ENCODE measurements at regions not wholly inside any gene's neighbourhood (a gene's known extent, or its start where the extent isn't known, plus 50 kb on each side); places are given as distances from the start of the nearest gene placed in this dataset.

DNA sequence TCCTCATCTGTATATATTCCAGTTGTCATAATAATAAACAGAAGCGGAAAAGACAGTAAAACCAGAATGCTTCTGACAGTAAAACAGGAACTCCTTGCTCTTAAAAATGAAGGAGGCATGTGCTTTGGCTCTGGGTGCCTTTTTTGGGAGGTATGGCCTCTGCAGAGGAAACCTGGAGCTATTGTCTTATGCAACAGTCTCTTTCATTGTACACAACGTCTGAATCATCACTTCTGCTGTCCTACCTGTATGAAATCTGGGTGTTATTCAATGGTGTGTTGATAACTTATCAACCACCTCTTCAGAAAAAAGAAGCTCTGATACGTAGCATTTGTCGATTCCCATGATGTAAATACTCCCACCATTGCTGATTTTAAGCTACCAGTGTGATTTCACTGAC lies 64.8 kb downstream of the CDCA7 start:
- H3K4me1 Mint-ChIP-seq, result peaks cover 6% of the 10 kb centered on the region
- peaks cover 8% of the 10 kb centered on the region for H3K27me3 Mint-ChIP-seq (ENCODE audit: insufficient read depth)
- no peak for DNase-seq
- Histone ChIP-seq H3K9ac (ENCODE audit: extremely low read depth, low read length, poor library complexity, severe bottlenecking) (no peak overlapping the region), H3K4me1 (ENCODE audit: control insufficient read depth, insufficient read depth, low read length) (peaks cover 4% of the 10 kb centered on the region), H3K9me3 (ENCODE audit: control insufficient read depth, low read length) (no peaks in the 10 kb centered on the region), H3K4me3 (ENCODE audit: low read length) (no peak overlapping the region), H3K36me3 (ENCODE audit: control insufficient read depth, insufficient read depth, low read length) (no peaks in the 10 kb centered on the region), H3K27me3 (ENCODE audit: control insufficient read depth, insufficient read depth, low read length, poor library complexity, severe bottlenecking) (no peaks in the 10 kb centered on the region), H3K27ac (ENCODE audit: low read depth, low read length) (no peak overlapping the region)
- no peak overlapping the region for H3K4me3 Mint-ChIP-seq
- H3K36me3 Mint-ChIP-seq (ENCODE audit: low read depth), result no peaks in the 10 kb centered on the region
- H3K27ac Mint-ChIP-seq, result no peak overlapping the region
- WGBS, 2 experiments (ENCODE audit: insufficient coverage in 1 of 2, insufficient read length in 1 of 2), result 30 to 56% methylated on average over 2 to 4 of the region's 4 CpGs
- H3K9me3 Mint-ChIP-seq, result no peaks in the 10 kb centered on the region
- TF ChIP-seq, protein P1, sequence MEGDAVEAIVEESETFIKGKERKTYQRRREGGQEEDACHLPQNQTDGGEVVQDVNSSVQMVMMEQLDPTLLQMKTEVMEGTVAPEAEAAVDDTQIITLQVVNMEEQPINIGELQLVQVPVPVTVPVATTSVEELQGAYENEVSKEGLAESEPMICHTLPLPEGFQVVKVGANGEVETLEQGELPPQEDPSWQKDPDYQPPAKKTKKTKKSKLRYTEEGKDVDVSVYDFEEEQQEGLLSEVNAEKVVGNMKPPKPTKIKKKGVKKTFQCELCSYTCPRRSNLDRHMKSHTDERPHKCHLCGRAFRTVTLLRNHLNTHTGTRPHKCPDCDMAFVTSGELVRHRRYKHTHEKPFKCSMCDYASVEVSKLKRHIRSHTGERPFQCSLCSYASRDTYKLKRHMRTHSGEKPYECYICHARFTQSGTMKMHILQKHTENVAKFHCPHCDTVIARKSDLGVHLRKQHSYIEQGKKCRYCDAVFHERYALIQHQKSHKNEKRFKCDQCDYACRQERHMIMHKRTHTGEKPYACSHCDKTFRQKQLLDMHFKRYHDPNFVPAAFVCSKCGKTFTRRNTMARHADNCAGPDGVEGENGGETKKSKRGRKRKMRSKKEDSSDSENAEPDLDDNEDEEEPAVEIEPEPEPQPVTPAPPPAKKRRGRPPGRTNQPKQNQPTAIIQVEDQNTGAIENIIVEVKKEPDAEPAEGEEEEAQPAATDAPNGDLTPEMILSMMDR (conservative IDR thresholded peaks at IDR 0.05), result no peak

DNA sequence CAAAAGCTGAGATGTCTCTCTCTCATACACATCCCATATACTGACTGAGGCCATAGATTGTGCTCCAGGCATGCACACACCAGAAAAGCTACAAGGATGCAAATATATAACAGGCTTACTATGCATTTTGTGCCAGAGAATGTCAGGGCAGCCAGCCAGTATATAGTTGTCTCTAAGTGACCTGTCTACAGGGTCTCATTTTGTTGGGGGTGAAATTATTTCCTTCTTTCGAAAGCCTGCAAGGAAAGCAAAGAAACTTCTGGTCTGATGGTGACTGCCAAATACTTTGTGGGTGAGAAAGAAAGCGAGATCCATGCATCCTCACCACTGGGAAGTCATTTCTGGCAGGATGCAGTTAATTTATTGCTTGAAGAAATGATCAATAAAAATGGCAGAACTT lies 70.2 kb downstream of the CDCA7 start:
- WGBS, 2 experiments (ENCODE audit: insufficient coverage in 1 of 2, insufficient read length in 1 of 2), result 95 to 100% methylated on average over 2 of the region's 2 CpGs
- H3K27me3 Mint-ChIP-seq (ENCODE audit: insufficient read depth), result peaks cover 10% of the 10 kb centered on the region
- Histone ChIP-seq H3K27ac (ENCODE audit: low read depth, low read length) (no peak overlapping the region), H3K4me1 (ENCODE audit: control insufficient read depth, insufficient read depth, low read length) (no peaks in the 10 kb centered on the region), H3K36me3 (ENCODE audit: control insufficient read depth, insufficient read depth, low read length) (no peaks in the 10 kb centered on the region), H3K27me3 (ENCODE audit: control insufficient read depth, insufficient read depth, low read length, poor library complexity, severe bottlenecking) (no peaks in the 10 kb centered on the region), H3K4me3 (ENCODE audit: low read length) (no peak overlapping the region), H3K9me3 (ENCODE audit: control insufficient read depth, low read length) (no peaks in the 10 kb centered on the region), H3K9ac (ENCODE audit: extremely low read depth, low read length, poor library complexity, severe bottlenecking) (no peak overlapping the region)
- DNase-seq, result no peak
- no peak overlapping the region for H3K4me3 Mint-ChIP-seq
- no peak overlapping the region for H3K27ac Mint-ChIP-seq
- TF ChIP-seq, protein P1 (conservative IDR thresholded peaks at IDR 0.05), result no peak
- H3K9me3 Mint-ChIP-seq, result no peaks in the 10 kb centered on the region
- H3K4me1 Mint-ChIP-seq, result no peaks in the 10 kb centered on the region
- H3K36me3 Mint-ChIP-seq (ENCODE audit: low read depth), result no peaks in the 10 kb centered on the region

DNA sequence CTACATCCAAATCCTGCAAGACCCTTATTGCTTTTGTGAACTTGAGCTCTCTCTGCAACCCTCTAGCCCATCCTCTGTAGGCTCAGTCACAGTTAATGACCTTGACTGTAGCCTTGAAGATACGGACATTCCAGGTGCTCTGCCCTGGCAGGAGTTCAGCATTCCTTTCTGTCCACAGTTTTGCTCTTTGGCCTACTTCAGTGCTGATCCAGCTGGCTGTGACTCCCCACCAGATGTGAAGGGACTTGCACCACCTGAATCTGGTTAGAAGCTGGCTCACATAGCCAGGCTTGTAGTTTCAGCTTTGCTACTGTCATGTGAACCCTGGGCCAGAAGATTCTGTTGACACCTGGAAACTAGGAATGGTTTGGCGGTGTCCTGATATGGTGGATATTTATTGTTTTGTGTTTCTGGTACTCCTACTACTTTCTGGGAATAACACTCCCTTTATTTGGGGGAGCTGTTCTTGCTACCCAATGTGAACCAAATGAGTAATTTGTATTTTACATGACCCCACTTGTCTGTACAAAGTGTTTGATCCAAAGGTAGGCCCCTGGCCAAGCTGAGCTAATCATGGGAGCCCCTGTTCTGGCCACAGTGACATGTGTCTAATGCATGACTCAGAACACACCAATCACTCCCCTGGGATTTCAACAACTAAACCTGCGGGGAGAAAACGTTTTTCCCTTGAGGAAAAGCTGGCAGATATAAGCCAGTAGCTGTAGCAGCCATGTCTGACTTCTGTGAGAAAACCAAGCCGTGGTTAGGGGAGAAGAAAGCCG lies 73.4 kb downstream of the CDCA7 start:
- DNase-seq, result no peak
- H3K27me3 Mint-ChIP-seq (ENCODE audit: insufficient read depth), result peaks cover 3% of the 10 kb centered on the region
- no peak overlapping the region for H3K4me3 Mint-ChIP-seq
- Histone ChIP-seq H3K27ac (ENCODE audit: low read depth, low read length) (no peak overlapping the region), H3K9ac (ENCODE audit: extremely low read depth, low read length, poor library complexity, severe bottlenecking) (no peak overlapping the region), H3K4me3 (ENCODE audit: low read length) (no peak overlapping the region), H3K36me3 (ENCODE audit: control insufficient read depth, insufficient read depth, low read length) (no peaks in the 10 kb centered on the region), H3K27me3 (ENCODE audit: control insufficient read depth, insufficient read depth, low read length, poor library complexity, severe bottlenecking) (no peaks in the 10 kb centered on the region), H3K4me1 (ENCODE audit: control insufficient read depth, insufficient read depth, low read length) (no peaks in the 10 kb centered on the region), H3K9me3 (ENCODE audit: control insufficient read depth, low read length) (no peaks in the 10 kb centered on the region)
- H3K9me3 Mint-ChIP-seq, result no peaks in the 10 kb centered on the region
- H3K36me3 Mint-ChIP-seq (ENCODE audit: low read depth), result no peaks in the 10 kb centered on the region
- no peaks in the 10 kb centered on the region for H3K4me1 Mint-ChIP-seq
- TF ChIP-seq, protein P1 (conservative IDR thresholded peaks at IDR 0.05), result no peak
- no peak overlapping the region for H3K27ac Mint-ChIP-seq
- WGBS, 2 experiments (ENCODE audit: insufficient coverage in 1 of 2, insufficient read length in 1 of 2), result 88 to 92% methylated on average over 5 to 6 of the region's 6 CpGs
